Naive thymus-derived CD8-positive, alpha-beta T cell (primary cell): ENCODE measurements at regions not wholly inside any gene's neighbourhood (a gene's known extent, or its start where the extent isn't known, plus 50 kb on each side); places are given as distances from the start of the nearest gene placed in this dataset.

ENCODE experiments used
- ATAC-seq, 2 donors: fragments of 150-1000 bp; cut with Tn5 transposase in 1 of 2; sonication (Bioruptor Pico), chemical (Tn5 transposase) in 1 of 2; 1 replicate in 1 of 2; 2 replicates in 1 of 2; pipeline ENCODE4 v1.10.0; 2021; ENCODE audit warnings: mild to moderate bottlenecking in 2 of 2, moderate library complexity in 2 of 2
- POLR2A ChIA-PET: fragments of 350-600 bp; sonication (Branson Sonifier 250); formaldehyde crosslinking; loops from one replicate; lab custom pipeline; 2021; ENCODE audit warnings: antibody characterized with exemption; lab: Charles Lee
- DNase-seq, 10 donors: peaks; one replicate each; pipeline versions ENCODE4 v3.0.0 to v3.0.0-alpha.2; 2020 to 2022
- H3K27ac Mint-ChIP-seq, 10 donors: one replicate each; pipeline ENCODE4 v1.8.0; 2020 to 2022; ENCODE audit warnings: mild to moderate bottlenecking in 10 of 10, mixed read lengths in 10 of 10, moderate library complexity in 4 of 10, inconsistent platforms in 1 of 10
- H3K27me3 Mint-ChIP-seq, 5 donors: one replicate each; pipeline ENCODE4 v1.8.0; 2021 to 2022; ENCODE audit warnings: mixed read lengths in 5 of 5
- H3K36me3 Mint-ChIP-seq, 3 donors: one replicate each; pipeline ENCODE4 v1.8.0; 2020 to 2022; ENCODE audit warnings: mixed read lengths in 3 of 3, mild to moderate bottlenecking in 2 of 3, inconsistent platforms in 1 of 3
- H3K4me1 Mint-ChIP-seq, 4 donors: one replicate each; pipeline ENCODE4 v1.8.0; 2021 to 2022; ENCODE audit warnings: mixed read lengths in 4 of 4
- H3K4me3 Mint-ChIP-seq, 10 donors: one replicate each; pipeline ENCODE4 v1.8.0; 2020 to 2022; ENCODE audit warnings: mild to moderate bottlenecking in 10 of 10, mixed read lengths in 10 of 10, moderate library complexity in 6 of 10, inconsistent platforms in 1 of 10
- H3K9me3 Mint-ChIP-seq, 9 donors: one replicate each; pipeline ENCODE4 v1.8.0; 2020 to 2022; ENCODE audit warnings: mixed read lengths in 9 of 9, mild to moderate bottlenecking in 3 of 9, inconsistent platforms in 1 of 9, moderate library complexity in 1 of 9

DNA sequence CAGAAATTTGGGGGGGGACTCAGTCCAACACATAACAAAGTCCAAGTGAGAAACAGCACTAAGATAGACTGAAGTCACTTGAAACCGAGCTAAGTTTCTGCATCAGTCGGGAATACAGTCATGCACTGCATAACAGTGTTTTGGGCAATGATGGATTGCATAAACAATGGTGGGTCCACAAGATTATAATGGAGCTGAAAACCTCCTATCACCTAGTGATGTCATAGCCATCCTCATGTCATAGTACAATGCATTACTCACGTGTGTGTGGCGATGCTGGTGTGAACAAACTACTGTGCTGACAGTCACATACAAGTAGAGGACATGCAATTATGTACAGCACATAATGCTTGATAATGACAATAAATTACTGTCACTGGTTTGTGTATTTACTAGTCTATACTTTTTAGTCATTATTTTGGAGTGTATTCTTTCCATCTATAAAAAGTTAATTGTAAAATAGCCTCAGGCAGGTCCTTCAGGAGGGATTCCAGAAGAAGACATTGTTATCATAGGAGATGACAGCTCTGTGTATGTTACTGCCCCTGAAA, 154.5 kb upstream of the ECI2 start:
- Mint-ChIP-seq H3K27me3 (peaks cover 2 to 27% (median 13%) of the 10 kb centered on the region in 5 donors), H3K27ac (no peak overlapping the region)

DNA sequence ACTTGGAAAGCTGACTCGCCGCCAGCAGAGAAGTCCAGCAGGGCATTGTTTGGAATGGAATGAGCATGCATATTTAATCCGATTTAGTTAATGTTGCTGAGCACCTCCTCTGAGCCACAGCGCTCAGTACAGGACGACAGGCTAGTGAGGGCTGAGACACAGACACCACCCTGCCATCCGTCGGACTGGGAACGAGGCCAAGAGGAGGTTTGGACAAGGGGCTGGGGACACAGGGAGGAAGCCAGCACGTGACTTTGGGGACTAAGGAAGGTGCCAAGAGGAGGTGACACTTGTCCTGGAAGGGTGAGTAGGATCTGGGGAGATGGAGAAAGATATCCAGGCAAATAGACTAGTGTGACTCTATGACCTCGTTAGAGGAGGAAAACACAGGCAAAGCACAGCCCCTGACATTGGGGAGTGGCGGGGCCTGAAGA, 152.5 kb upstream of the ECI2 start:
- Mint-ChIP-seq H3K4me3 (no peak overlapping the region), H3K36me3 (no peaks in the 10 kb centered on the region), H3K4me1 (no peaks in the 10 kb centered on the region), H3K27ac (no peak overlapping the region), H3K9me3 (no peaks in the 10 kb centered on the region), H3K27me3 (peaks cover 11 to 44% (median 21%) of the 10 kb centered on the region in 5 donors)
- ATAC-seq (no peak), DNase-seq (no peak)
- POLR2A ChIA-PET: no interaction called here

More for the DNA sequence above, 154.5 kb upstream of the ECI2 start:
- POLR2A ChIA-PET: no interaction called here
- no peaks in the 10 kb centered on the region for H3K36me3 Mint-ChIP-seq
- H3K4me3 Mint-ChIP-seq: no peak overlapping the region
- H3K4me1 Mint-ChIP-seq: no peaks in the 10 kb centered on the region
- no peaks in the 10 kb centered on the region for H3K9me3 Mint-ChIP-seq
- ATAC-seq (no peak), DNase-seq (no peak)

DNA sequence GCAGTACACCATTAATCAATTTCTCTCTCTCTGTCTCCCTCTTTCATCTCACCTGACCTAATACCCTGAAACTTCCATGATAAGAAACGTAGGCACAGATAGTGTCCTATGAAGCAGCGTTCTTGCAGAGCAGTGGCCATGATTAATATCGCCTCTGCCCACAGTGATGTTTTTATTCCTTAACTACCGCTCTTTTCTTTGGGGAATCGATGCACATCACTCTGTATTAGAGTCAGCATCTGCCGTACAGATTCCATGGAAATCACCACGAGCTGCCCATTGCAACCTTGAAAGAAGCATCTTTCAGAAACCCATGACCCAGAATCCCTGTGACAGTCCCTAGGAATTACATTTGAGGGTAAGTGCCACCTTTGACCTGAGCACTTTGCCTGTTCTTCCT, 152.0 kb upstream of the ECI2 start:
- Mint-ChIP-seq H3K36me3 (no peaks in the 10 kb centered on the region), H3K27ac (no peak overlapping the region), H3K27me3 (peaks cover 11 to 45% (median 21%) of the 10 kb centered on the region in 5 donors), H3K4me1 (no peaks in the 10 kb centered on the region), H3K4me3 (no peak overlapping the region), H3K9me3 (no peaks in the 10 kb centered on the region)
- POLR2A ChIA-PET: no interaction called here
- ATAC-seq: no peak
- DNase-seq: no peak

DNA sequence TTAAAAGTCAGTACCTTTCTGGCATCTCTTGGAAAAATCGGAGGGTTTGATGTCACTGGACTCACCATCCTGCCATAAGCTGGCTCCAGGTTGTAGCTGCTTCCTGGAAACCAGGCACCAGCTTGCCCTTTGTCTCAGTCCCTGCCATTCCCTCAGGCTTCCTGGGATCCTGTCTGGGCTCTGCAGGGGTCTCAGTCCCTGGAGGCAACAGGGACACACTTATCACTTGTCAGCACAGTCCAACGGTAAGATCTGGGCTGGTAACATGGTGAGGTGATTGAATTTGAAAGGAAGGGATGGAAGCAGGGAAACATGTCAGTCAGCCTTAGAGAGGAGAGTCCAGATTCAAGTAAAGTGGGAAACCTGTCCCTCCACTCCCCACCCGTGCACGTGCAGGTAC, 147.6 kb upstream of the ECI2 start:
- Mint-ChIP-seq H3K27ac (no peak overlapping the region), H3K27me3 (peaks cover 26 to 66% (median 39%) of the 10 kb centered on the region in 5 donors), H3K4me1 (peaks cover 5 to 9% (median 6%) of the 10 kb centered on the region in 4 donors), H3K36me3 (no peaks in the 10 kb centered on the region), H3K9me3 (no peaks in the 10 kb centered on the region), H3K4me3 (no peak overlapping the region)
- POLR2A ChIA-PET: no interaction called here
- DNase-seq (no peak), ATAC-seq (no peak)

DNA sequence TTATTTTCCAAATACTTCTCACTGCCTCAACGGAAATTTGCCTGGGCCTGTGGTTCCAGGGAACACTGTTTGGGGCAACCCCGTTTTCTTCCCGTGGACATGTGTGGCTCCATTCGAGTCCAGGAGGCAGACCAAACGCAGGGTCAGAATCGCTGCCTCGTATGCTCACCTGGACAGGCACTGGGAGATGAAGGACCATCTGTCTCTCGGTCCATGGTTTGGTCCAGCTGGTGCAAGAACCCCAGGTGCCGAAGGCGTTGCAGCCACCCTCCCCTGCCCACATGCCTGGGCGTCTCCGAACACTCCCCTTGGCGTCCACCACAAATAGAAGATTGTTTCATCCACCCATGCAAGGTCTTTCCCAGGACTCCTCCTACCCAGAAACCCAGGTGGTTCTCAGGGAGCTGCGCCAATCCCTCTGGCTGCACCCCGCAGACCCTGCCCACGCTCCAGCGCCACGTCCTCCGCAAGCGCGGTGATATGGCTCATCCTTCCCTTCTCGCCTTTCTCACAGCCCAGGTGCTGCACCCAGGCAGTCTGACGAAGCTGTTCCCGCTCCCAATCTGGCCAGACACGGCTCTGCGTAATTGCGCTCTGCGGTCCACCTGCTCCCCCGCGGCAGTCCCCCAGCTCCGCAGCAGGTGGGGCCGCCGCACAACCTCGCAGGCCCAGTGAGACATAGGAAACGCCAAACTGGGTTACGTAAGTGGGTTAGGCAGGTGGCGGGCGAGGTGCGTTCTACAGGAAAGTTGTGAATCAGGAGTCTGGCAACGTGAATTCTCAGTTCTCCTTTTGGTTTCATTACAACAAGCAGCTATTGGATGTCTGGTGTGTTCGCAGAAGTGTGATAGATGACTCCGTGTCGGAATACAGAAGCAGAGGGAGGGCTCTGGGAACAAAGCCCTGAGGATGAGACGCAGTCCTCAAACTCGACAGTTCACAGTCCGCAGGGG, 146.2 kb upstream of the ECI2 start:
- ATAC-seq (peak; percentile 51 to 73), DNase-seq (peak in 3 of 10 donors; percentile 2 to 21 (median 12))
- Mint-ChIP-seq H3K27ac (peak overlapping the region in 1 of 10 donors; percentile 60), H3K4me1 (peaks cover 5 to 9% (median 6%) of the 10 kb centered on the region in 4 donors), H3K36me3 (no peaks in the 10 kb centered on the region), H3K4me3 (peak overlapping the region in 8 of 10 donors; percentile 31 to 80 (median 70)), H3K9me3 (no peaks in the 10 kb centered on the region), H3K27me3 (peaks cover 26 to 53% (median 31%) of the 10 kb centered on the region in 5 donors)
- POLR2A ChIA-PET: no interaction called here

DNA sequence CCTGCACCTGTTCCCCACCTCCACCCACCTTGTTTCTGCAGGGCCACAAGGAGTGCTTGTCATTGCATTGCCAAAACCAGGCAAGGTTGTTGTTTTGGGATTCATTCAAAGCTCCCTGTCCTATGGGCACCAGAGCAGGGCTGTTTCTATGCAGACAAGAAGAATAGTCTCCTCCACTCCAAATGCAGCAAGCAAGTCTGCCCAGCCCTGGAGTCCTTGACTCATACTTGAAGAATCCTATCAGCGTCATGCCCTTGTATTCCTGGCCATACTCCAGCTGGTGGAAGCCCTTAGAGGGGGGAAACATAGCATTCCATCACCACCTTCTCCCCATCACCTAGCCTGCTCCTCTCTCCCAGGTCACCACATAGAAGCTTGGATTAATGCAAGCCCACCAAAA, 145.3 kb upstream of the ECI2 start:
- no peak overlapping the region for H3K4me3 Mint-ChIP-seq
- no peaks in the 10 kb centered on the region for H3K9me3 Mint-ChIP-seq
- peaks cover 24 to 45% (median 27%) of the 10 kb centered on the region in 5 donors for H3K27me3 Mint-ChIP-seq
- ATAC-seq: no peak
- H3K4me1 Mint-ChIP-seq: peaks cover 5 to 9% (median 6%) of the 10 kb centered on the region in 4 donors
- H3K27ac Mint-ChIP-seq: no peak overlapping the region
- DNase-seq: no peak
- POLR2A ChIA-PET: no interaction called here
- H3K36me3 Mint-ChIP-seq: no peaks in the 10 kb centered on the region

DNA sequence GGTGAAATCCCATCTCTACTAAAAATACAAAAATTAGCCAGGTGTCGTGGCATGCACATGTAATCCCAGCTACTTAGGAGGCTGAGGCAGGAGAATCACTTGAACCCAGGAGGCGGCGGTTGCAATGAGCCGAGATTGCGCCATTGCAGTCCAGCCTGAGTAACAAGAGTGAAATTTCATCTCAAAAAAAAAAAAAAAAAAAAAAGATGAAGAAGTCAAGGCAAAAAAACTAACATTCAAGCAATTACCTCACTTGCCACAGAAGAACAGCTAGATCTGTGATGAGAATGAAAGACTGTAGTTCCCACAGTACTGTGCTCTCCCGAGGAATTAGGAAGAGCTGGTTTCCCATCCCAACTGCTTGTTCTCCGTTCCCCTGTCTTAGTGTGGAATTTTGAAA, 144.7 kb upstream of the ECI2 start:
- ATAC-seq: no peak
- no peak for DNase-seq
- POLR2A ChIA-PET: interaction anchor here (0.7 kb wide), 1 partner anchor 679 kb away, joined by 4 read pairs; no protein-coding TSS in a partner anchor
- no peaks in the 10 kb centered on the region for H3K36me3 Mint-ChIP-seq
- no peak overlapping the region for H3K27ac Mint-ChIP-seq
- peaks cover 24 to 44% (median 27%) of the 10 kb centered on the region in 5 donors for H3K27me3 Mint-ChIP-seq
- peaks cover 5 to 9% (median 6%) of the 10 kb centered on the region in 4 donors for H3K4me1 Mint-ChIP-seq
- H3K4me3 Mint-ChIP-seq: no peak overlapping the region
- H3K9me3 Mint-ChIP-seq: no peaks in the 10 kb centered on the region

DNA sequence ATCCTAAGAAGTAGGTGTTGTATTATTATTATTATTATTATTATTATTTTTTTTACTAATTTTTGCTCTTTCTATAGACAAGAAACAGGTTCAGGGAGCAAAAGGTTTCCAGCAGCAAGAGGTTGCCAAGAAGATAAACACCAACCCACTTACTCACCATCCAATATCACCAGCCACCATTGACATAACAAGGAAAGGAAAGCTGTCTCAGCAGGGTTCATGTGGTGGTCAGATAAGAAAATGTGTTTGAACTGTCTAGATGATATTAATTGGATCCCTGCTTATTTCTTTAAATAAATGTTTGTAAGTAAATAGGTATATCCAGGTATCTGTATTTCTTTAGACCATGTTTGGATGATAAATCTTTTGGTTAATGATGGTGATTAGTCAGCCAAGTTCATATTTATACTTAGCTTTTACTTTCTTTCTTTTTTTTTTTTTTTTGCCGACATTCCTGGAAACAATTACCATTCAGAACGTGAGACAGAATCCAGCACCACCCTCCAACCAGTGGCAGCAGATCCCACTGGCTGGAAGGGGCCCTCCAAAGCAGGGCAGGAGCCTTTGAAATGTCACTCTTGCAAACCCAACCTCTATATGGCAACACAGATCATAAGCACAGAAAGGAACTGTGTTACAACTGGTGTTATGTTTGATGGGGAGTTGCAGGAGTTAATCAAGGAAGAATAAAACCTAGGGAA, 139.2 kb upstream of the ECI2 start:
- Mint-ChIP-seq H3K4me3 (no peak overlapping the region), H3K4me1 (no peaks in the 10 kb centered on the region), H3K36me3 (no peaks in the 10 kb centered on the region), H3K27ac (no peak overlapping the region), H3K9me3 (no peaks in the 10 kb centered on the region), H3K27me3 (peaks cover 0 to 12% (median under 1%) of the 10 kb centered on the region in 5 donors)
- ATAC-seq (no peak), DNase-seq (no peak)
- POLR2A ChIA-PET: no interaction called here

DNA sequence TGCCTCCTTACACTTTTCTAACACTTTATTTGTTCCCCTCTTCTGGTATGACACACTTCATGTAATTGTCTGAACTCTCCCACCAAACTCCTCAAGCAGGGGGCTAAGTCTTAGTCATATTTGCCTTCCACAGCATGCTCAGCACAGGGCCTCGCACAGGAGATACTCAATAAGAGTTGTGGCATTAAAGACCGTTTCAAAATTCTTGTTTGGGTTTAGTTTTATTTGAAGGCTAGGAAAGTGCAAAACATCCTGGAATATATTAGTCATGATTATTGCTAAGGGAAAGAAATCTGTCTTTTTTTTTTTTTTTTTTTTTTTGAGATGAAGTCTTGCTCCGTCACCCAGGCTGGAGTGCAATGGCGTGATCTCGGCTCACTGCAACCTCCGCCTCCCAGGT, 137.6 kb upstream of the ECI2 start:
- Mint-ChIP-seq H3K36me3 (no peaks in the 10 kb centered on the region), H3K27me3 (peaks cover 0 to 5% (median 0%) of the 10 kb centered on the region in 5 donors), H3K4me1 (no peaks in the 10 kb centered on the region), H3K27ac (no peak overlapping the region), H3K4me3 (no peak overlapping the region), H3K9me3 (no peaks in the 10 kb centered on the region)
- ATAC-seq: no peak
- POLR2A ChIA-PET: no interaction called here
- no peak for DNase-seq

DNA sequence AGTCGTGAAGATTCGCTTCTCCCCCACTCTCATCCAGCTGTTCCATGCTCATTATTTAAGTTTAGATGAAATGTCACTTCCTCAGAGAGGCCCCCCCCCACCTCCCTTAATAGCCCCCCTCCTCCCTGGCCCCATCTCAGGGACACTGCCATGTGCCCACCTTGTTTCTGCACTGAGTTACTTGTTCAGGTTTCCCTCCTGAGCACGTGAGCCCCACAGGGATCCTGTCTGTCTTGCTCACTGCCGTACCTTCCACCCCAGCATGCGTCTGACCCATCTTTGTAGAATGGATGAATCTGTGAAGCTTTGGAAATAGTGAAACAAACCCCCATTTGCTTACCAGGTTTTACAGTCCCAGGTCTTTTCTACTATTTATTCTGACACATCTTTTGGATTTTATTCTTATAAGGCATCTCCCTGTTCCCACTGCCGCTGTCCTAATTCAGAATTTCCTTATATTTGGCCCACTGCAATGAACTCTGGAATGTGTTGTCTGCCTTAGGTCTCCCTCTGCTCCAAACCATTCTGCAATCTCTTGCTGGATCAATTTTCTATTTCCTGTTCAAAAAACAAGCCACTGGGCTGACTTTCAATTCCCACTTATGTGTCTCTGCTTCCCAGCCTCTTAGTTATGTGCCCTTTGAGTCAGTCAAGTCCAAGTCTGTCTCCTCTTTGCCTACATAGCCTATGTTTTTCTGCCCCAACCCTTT, 136.5 kb upstream of the ECI2 start:
- POLR2A ChIA-PET: no interaction called here
- Mint-ChIP-seq H3K36me3 (no peaks in the 10 kb centered on the region), H3K4me1 (no peaks in the 10 kb centered on the region), H3K27ac (no peak overlapping the region), H3K9me3 (no peaks in the 10 kb centered on the region), H3K4me3 (no peak overlapping the region), H3K27me3 (peaks cover 0 to 4% (median 3%) of the 10 kb centered on the region in 5 donors)
- ATAC-seq: no peak
- no peak for DNase-seq

DNA sequence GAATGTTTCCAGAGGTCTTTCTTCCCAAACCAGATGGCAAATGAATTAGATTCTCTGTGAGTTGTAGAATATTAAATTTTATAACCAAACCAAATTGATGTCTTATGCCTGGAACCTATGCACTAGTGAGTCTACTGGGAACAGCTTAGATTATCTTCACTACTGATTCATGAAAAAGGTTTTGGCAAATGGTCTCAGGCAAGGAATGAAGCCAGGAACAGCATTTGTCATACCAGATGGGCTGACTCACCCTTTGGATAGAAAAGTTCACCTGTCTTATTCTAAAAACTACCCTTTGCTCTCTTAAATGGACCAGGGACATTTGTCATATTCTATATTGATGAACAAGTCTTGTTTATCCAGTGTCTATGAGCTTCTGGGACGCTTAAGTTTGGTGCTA, 135.4 kb upstream of the ECI2 start:
- Mint-ChIP-seq H3K27ac (no peak overlapping the region), H3K4me3 (no peak overlapping the region), H3K4me1 (no peaks in the 10 kb centered on the region), H3K27me3 (peaks cover 3 to 10% (median 7%) of the 10 kb centered on the region in 5 donors), H3K36me3 (no peaks in the 10 kb centered on the region), H3K9me3 (no peaks in the 10 kb centered on the region)
- POLR2A ChIA-PET: no interaction called here
- DNase-seq (no peak), ATAC-seq (no peak)

DNA sequence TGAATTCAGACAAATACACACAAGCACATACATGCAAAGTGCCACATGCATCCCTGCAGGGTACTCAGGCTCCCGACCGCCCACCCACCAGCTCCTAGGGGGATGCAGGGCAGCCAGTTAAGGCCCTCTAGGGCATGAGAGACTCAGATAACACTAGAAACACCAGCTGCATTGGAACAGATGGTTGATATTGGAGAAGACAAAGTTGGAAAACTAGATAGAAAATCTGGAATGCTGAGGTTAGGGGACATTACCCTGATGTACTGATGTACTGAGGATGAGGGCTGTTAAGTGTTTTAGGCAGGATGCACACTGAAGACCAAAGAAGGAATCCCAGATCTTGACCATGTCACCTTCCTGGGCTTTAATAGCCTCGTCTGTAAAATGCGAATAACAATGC, 134.6 kb upstream of the ECI2 start:
- ATAC-seq (no peak), DNase-seq (no peak)
- Mint-ChIP-seq H3K4me1 (no peaks in the 10 kb centered on the region), H3K9me3 (no peaks in the 10 kb centered on the region), H3K4me3 (no peak overlapping the region), H3K27ac (no peak overlapping the region), H3K36me3 (no peaks in the 10 kb centered on the region), H3K27me3 (peaks cover 5 to 16% (median 9%) of the 10 kb centered on the region in 5 donors)
- POLR2A ChIA-PET: no interaction called here
